ENCODE measurements at regions not wholly inside any gene's neighbourhood (a gene's known extent, or its start where the extent isn't known, plus 50 kb on each side); places are given as distances from the start of the nearest gene placed in this dataset. TPM values are rescaled to one million over a fixed set of nuclear protein-coding genes. Genes with fewer than 3 reads are reported as not detected.

- no peak for DNase-seq (ENCODE audit: low read depth)
- TF ChIP-seq, protein P1, sequence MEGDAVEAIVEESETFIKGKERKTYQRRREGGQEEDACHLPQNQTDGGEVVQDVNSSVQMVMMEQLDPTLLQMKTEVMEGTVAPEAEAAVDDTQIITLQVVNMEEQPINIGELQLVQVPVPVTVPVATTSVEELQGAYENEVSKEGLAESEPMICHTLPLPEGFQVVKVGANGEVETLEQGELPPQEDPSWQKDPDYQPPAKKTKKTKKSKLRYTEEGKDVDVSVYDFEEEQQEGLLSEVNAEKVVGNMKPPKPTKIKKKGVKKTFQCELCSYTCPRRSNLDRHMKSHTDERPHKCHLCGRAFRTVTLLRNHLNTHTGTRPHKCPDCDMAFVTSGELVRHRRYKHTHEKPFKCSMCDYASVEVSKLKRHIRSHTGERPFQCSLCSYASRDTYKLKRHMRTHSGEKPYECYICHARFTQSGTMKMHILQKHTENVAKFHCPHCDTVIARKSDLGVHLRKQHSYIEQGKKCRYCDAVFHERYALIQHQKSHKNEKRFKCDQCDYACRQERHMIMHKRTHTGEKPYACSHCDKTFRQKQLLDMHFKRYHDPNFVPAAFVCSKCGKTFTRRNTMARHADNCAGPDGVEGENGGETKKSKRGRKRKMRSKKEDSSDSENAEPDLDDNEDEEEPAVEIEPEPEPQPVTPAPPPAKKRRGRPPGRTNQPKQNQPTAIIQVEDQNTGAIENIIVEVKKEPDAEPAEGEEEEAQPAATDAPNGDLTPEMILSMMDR (IDR thresholded peaks at IDR 0.05; ENCODE audit: insufficient read depth, low read length): no peak
- no peak overlapping the region for H3K4me3 ChIP-seq (ENCODE audit: low read depth, low read length)
Observed at GRCh38 chr1:192099328-192099727, 58.9 kb upstream of the RGS18 start.

GRCh38 chr1:192100686-192101468 is 57.4 kb upstream of the RGS18 start:
- no peak overlapping the region for H3K4me3 ChIP-seq (ENCODE audit: low read depth, low read length)
- no peak for DNase-seq (ENCODE audit: low read depth)
- TF ChIP-seq, protein P1 (IDR thresholded peaks at IDR 0.05; ENCODE audit: insufficient read depth, low read length): no peak

GRCh38 chr1:192104128-192104527 is 54.1 kb upstream of the RGS18 start:
- no peak for DNase-seq (ENCODE audit: low read depth)
- TF ChIP-seq, protein P1 (IDR thresholded peaks at IDR 0.05; ENCODE audit: insufficient read depth, low read length): no peak
- no peak overlapping the region for H3K4me3 ChIP-seq (ENCODE audit: low read depth, low read length)

- TF ChIP-seq, protein P1 (IDR thresholded peaks at IDR 0.05; ENCODE audit: insufficient read depth, low read length): no peak
- peak; percentile 63 for DNase-seq (ENCODE audit: low read depth)
- no peak overlapping the region for H3K4me3 ChIP-seq (ENCODE audit: low read depth, low read length)
Observed at GRCh38 chr1:192104852-192105251, 53.4 kb upstream of the RGS18 start.

- DNase-seq (ENCODE audit: low read depth): no peak
- TF ChIP-seq, protein P1 (IDR thresholded peaks at IDR 0.05; ENCODE audit: insufficient read depth, low read length): no peak
- H3K4me3 ChIP-seq (ENCODE audit: low read depth, low read length): no peak overlapping the region
Observed at GRCh38 chr1:192108161-192108560, 50.1 kb upstream of the RGS18 start.

Small RNA genes lying in the stretch of these regions (small RNA-seq; reads per million reads assigned to genes)
- gene AL139135.1: not detected
- gene AL713866.2: not detected

All from fibroblast of the aortic adventitia (primary cell).